HepG2 (cell line): ENCODE measurements at regions not wholly inside any gene's neighbourhood (a gene's known extent, or its start where the extent isn't known, plus 50 kb on each side); places are given as distances from the start of the nearest gene placed in this dataset.

Source experiments
- ATAC-seq: fragments of 200-7000 bp; cut with Tn5 transposase; 3 replicates; pipeline ENCODE4 v1.9.1; 2020; ENCODE audit warnings: mild to moderate bottlenecking, moderate library complexity
- BruUV-seq: library from RNA; stranded (reverse); fragments of 400-500 nt; replicated peaks from 2 replicates; lab custom pipeline; 2021; lab: Mats Ljungman, UMichigan
- CTCF ChIA-PET: fragments of 300-600 bp; formaldehyde crosslinking; extraction: SDS; loops from one replicate; lab custom pipeline; 2021; ENCODE audit warnings: low total read pairs, inconsistent platforms, low intra/inter-chr PET ratio; lab: Yijun Ruan, JAX
- POLR2A ChIA-PET: fragments of 350-600 bp; sonication (Branson Sonifier 250); formaldehyde crosslinking; loops from one replicate; lab custom pipeline; 2020; ENCODE audit warnings: antibody characterized with exemption, inconsistent platforms; lab: Yijun Ruan, JAX
- DNase-seq: peaks from one replicate; pipeline ENCODE4 v3.0.0-alpha.2; 2015; ENCODE audit warnings: low spot score
- FAIRE-seq: peaks from 3 replicates; lab custom pipeline; 2011; peaks lifted over from hg19 to GRCh38; lab: Jason Lieb, UNC
- H2AFZ ChIP-seq: one replicate; pipeline ENCODE4 v1.6.1; 2011; ENCODE audit warnings: low read length, inconsistent platforms
- H3K27ac ChIP-seq: fragments of 300-600 bp; 3 replicates; pipeline ENCODE4 v1.8.0; 2011; ENCODE audit warnings: mixed run types, mild to moderate bottlenecking, mixed read lengths, low read length, inconsistent platforms; ENCODE audit not compliant: insufficient read depth; ENCODE audit errors: extremely low read length
- H3K27me3 ChIP-seq, 2 experiments: fragments of 200-600 bp in 1 of 2; 2 replicates in 1 of 2; 3 replicates in 1 of 2; pipeline versions ENCODE4 v1.6.0 to v1.8.0; 2011; ENCODE audit warnings: low read length in 2 of 2, mild to moderate bottlenecking in 2 of 2, moderate library complexity in 2 of 2, inconsistent platforms in 1 of 2; ENCODE audit not compliant: insufficient read depth in 2 of 2, control insufficient read depth in 1 of 2
- H3K36me3 ChIP-seq, 2 experiments: fragments of 200-600 bp in 1 of 2; replicated peaks in 1 of 2; 2 replicates in 1 of 2; 3 replicates in 1 of 2; pipeline versions ENCODE4 v1.5.1 to v1.8.0; 2011; ENCODE audit warnings: low read length in 2 of 2, inconsistent platforms in 1 of 2; ENCODE audit not compliant: insufficient read depth in 2 of 2, control insufficient read depth in 1 of 2
- H3K4me1 ChIP-seq: 2 replicates; pipeline ENCODE4 v1.5.1; 2012; ENCODE audit warnings: low read length, inconsistent platforms; ENCODE audit not compliant: insufficient read depth
- H3K4me2 ChIP-seq: 2 replicates; pipeline ENCODE4 v1.6.0; 2011; ENCODE audit warnings: low read depth, low read length, inconsistent platforms
- H3K4me3 ChIP-seq, 3 experiments: fragments of 200-600 bp in 1 of 3; sonication (generic), shearing (Covaris generic) in 1 of 3; replicated peaks in 1 of 3; 2 replicates each; pipeline ENCODE4 v1.5.1; 2011 to 2016; ENCODE audit warnings: low read length in 3 of 3, inconsistent platforms in 2 of 3, low read depth in 2 of 3, mild to moderate bottlenecking in 2 of 3, control low read depth in 1 of 3, mixed read lengths in 1 of 3; ENCODE audit not compliant: insufficient read depth in 1 of 3
- H3K79me2 ChIP-seq: one replicate; pipeline ENCODE4 v1.6.1; 2011; ENCODE audit warnings: low read length, inconsistent platforms; ENCODE audit not compliant: insufficient read depth
- H3K9ac ChIP-seq: 2 replicates; pipeline ENCODE4 v1.6.0; 2011; ENCODE audit warnings: mild to moderate bottlenecking, low read depth, low read length, inconsistent platforms; ENCODE audit not compliant: insufficient read depth
- H3K9me3 ChIP-seq: 2 replicates; pipeline ENCODE4 v1.5.1; 2012; ENCODE audit warnings: mild to moderate bottlenecking, low read length
- H4K20me1 ChIP-seq: 2 replicates; pipeline ENCODE4 v1.6.0; 2011; ENCODE audit warnings: inconsistent platforms, mild to moderate bottlenecking, low read length, moderate library complexity; ENCODE audit not compliant: insufficient read depth
- AFF4 ChIP-seq: sonication (generic); formaldehyde crosslinking; IDR thresholded peaks from 2 replicates; pipeline ENCODE4 v1.4.0; 2020; ENCODE audit warnings: missing genetic modification reagents
- E2F1 ChIP-seq: sonication (generic); formaldehyde crosslinking; IDR thresholded peaks from 2 replicates; pipeline ENCODE4 v1.5.0; 2020; ENCODE audit warnings: missing genetic modification reagents
- ESRRA ChIP-seq: sonication (generic); formaldehyde crosslinking; IDR thresholded peaks from 2 replicates; pipeline ENCODE4 v1.5.1; 2020; ENCODE audit warnings: mild to moderate bottlenecking, low read depth, missing genetic modification reagents
- HNF1B ChIP-seq: sonication (generic); formaldehyde crosslinking; IDR thresholded peaks from 2 replicates; pipeline ENCODE4 v1.5.1; 2020; ENCODE audit warnings: mild to moderate bottlenecking, moderate library complexity, missing genetic modification reagents
- RBM39 ChIP-seq: fragments of 200-400 bp; formaldehyde crosslinking; IDR thresholded peaks from one replicate; pipeline ENCODE4 v1.6.1; 2018; ENCODE audit warnings: antibody characterized with exemption, mild to moderate bottlenecking, low read depth, low read length; ENCODE audit not compliant: poor library complexity, severe bottlenecking
- REPIN1 ChIP-seq: sonication (generic); formaldehyde crosslinking; IDR thresholded peaks from 2 replicates; pipeline ENCODE4 v1.8.0; 2022; ENCODE audit warnings: missing genetic modification reagents, low read depth, mild to moderate bottlenecking, borderline replicate concordance
- RFXANK ChIP-seq: IDR thresholded peaks from 2 replicates; pipeline ENCODE4 v1.6.1; 2016
- SSRP1 ChIP-seq: IDR thresholded peaks from 2 replicates; pipeline ENCODE4 v1.6.1; 2016; ENCODE audit warnings: control low read depth
- TBL1XR1 ChIP-seq: fragments of 150-350 bp; IDR thresholded peaks from 2 replicates; pipeline ENCODE4 v1.6.1; 2014; ENCODE audit warnings: borderline replicate concordance, low read length; ENCODE audit not compliant: partially characterized antibody
- TEAD2 ChIP-seq: sonication (generic); formaldehyde crosslinking; IDR thresholded peaks from 2 replicates; pipeline ENCODE4 v1.9.0; 2021; ENCODE audit warnings: missing genetic modification reagents
- ZFP90 ChIP-seq: sonication (generic); formaldehyde crosslinking; IDR thresholded peaks from 2 replicates; pipeline ENCODE4 v1.8.0; 2022; ENCODE audit warnings: missing genetic modification reagents, mild to moderate bottlenecking, inconsistent platforms, borderline replicate concordance
- ZNF253 ChIP-seq: sonication (generic); formaldehyde crosslinking; IDR thresholded peaks from 2 replicates; pipeline ENCODE4 v1.8.0; 2022; ENCODE audit warnings: mild to moderate bottlenecking, missing genetic modification reagents, borderline replicate concordance
- ZNF276 ChIP-seq: sonication (generic); formaldehyde crosslinking; IDR thresholded peaks from 2 replicates; pipeline ENCODE4 v1.4.0; 2020; ENCODE audit warnings: mild to moderate bottlenecking, low read depth, missing genetic modification reagents
- ZNF329 ChIP-seq: sonication (generic); formaldehyde crosslinking; IDR thresholded peaks from 2 replicates; pipeline ENCODE4 v1.9.0; 2021; ENCODE audit warnings: low read depth, mild to moderate bottlenecking, missing genetic modification reagents
- ZNF704 ChIP-seq: sonication (generic); formaldehyde crosslinking; IDR thresholded peaks from 2 replicates; pipeline ENCODE4 v1.8.1; 2023; ENCODE audit warnings: mild to moderate bottlenecking, inconsistent platforms, moderate library complexity, missing genetic modification reagents, borderline replicate concordance
- WGBS: methylation state at CpG from one replicate; pipeline ENCODE4 v1.1.6; 2017; ENCODE audit warnings: low lambda C conversion rate; 5-methylcytosine and 5-hydroxymethylcytosine counted together
- in situ Hi-C: cut with HindIII; loops from 2 replicates; pipeline ENCODE4 v1.10.0; 2017; ENCODE audit warnings: low pct_unique_long_range_greater_than_20kb; ENCODE audit not compliant: extremely low pct_ligation_motif_present
- intact Hi-C: fragments of 100-400 bp; cut with micrococcal nuclease; formaldehyde crosslinking; loops from one replicate; pipeline ENCODE4 v1.10.0; 2022; ENCODE audit not compliant: unreplicated experiment

GRCh38 chr9:91035825-91036208 lies 234.2 kb downstream of the SYK start:
- WGBS = 93% methylated on average over 7 of the region's 10 CpGs
- Histone ChIP-seq H3K4me3 (no peak overlapping the region), H4K20me1 (no peaks in the 10 kb centered on the region), H3K27me3 (no peaks in the 10 kb centered on the region), H3K36me3 (no peaks in the 10 kb centered on the region), H2AFZ (no peak overlapping the region), H3K4me2 (no peak overlapping the region), H3K27ac (no peak overlapping the region), H3K79me2 (peaks cover 5% of the 10 kb centered on the region), H3K4me1 (peaks cover 62% of the 10 kb centered on the region), H3K9me3 (no peaks in the 10 kb centered on the region), H3K9ac (no peak overlapping the region)
- BruUV-seq = no TSS peak
- ATAC-seq = no peak
- ChIA-PET CTCF (no interaction called here), POLR2A (interaction anchor here (1.1 to 1.6 kb wide), 2 partner anchors 157 to 388 kb away, joined by 4 read pairs; partner anchors contain the start of gene NFIL3)
- no peak for DNase-seq
- no peak for FAIRE-seq
- intact Hi-C loops = loop anchor here (2.0 to 5.0 kb wide), 2 partner anchors 35 to 641 kb away; no protein-coding TSS in a partner anchor
- in situ Hi-C loops = no loop called here
- no peak for TF ChIP-seq ZNF253 (CRISPR knock-in tag)
- no peak for TF ChIP-seq E2F1 (CRISPR knock-in tag)
- TF ChIP-seq TBL1XR1 = no peak
- no peak for TF ChIP-seq AFF4 (CRISPR knock-in tag)
- no peak for TF ChIP-seq ESRRA (CRISPR knock-in tag)
- TF ChIP-seq RBM39 = no peak
- no peak for TF ChIP-seq SSRP1 (CRISPR knock-in tag)
- no peak for TF ChIP-seq ZNF704
- no peak for TF ChIP-seq RFXANK
- TF ChIP-seq ZNF329 (CRISPR knock-in tag) = no peak
- TF ChIP-seq REPIN1 = no peak
- no peak for TF ChIP-seq ZFP90 (CRISPR knock-in tag)
- TF ChIP-seq HNF1B (CRISPR knock-in tag) = no peak
- no peak for TF ChIP-seq ZNF276 (CRISPR knock-in tag)
- no peak for TF ChIP-seq TEAD2 (CRISPR knock-in tag)
